Lung microvascular endothelial cell (primary cell): ENCODE measurements at regions not wholly inside any gene's neighbourhood (a gene's known extent, or its start where the extent isn't known, plus 50 kb on each side); places are given as distances from the start of the nearest gene placed in this dataset.

Experiments
- DNase-seq, 2 donors: peaks; one replicate each; pipeline versions ENCODE4 v3.0.0 to v3.0.0-alpha.2; 2010; ENCODE audit warnings: low read depth in 2 of 2

DNA sequence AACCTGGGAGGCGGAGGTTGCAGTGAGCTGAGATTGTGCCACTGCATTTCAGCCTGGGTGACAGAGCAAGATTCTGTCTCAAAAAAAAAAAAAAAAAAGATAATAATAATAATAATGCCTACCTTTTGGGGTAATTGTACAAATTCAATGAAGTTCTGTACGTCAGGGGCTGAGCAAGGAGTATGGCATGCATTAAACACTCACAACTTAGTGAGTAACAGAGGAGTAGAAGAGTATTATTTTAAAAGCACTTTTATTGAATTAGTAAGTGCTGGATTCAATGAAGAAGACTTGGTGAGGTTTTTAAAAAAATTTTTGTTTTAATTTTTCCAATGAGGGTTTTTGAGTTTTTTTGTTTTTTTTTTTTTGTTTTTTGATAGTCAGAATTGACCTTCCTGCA, 783.6 kb upstream of the TBX3 start:
- DNase-seq = no peak

- DNase-seq = no peak
Observed at GRCh38 chr12:115466076-115466475, 782.1 kb upstream of the TBX3 start.

GRCh38 chr12:115464661-115465060, 780.7 kb upstream of the TBX3 start:
- no peak for DNase-seq

DNA sequence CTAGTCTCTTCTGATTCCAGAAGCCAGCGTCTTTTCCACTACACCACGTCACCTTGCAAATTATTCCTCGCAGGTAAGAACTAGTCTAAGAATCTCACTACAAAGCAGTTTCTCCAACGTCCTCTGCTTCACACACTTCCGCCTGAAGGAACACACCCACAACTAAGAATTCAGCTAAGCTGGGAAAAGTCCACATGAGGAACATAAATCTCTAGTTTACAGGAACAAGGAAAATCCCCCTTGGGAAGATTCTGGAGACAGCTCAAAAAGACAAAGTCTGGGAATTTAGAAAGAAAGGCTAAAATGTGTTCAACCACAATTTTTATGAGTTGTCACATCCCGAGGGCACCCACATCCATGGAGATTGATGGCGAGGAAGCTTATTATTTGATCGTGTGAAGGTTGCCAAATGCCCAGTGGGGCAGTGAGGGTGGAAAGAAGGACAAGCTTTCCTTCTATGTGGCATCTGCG, 780.2 kb upstream of the TBX3 start:
- no peak for DNase-seq

DNA sequence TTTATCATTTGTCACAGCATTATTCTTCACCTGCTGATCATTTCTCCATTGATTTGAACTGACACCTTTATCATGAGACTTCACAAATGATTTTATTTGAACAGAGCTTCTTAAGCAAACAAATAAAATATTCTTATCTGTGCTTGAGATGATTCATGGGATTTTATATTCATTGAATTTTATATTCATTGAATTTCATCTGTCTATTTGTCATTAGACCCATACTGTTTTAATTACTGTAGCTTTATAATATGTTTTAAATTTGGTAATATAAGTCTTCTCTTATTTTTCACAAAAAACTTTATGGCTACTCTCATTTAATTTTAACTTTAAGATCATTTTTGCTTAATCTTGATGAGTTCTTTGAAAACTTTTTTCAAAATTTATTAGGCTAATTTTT, 777.4 kb upstream of the TBX3 start:
- DNase-seq = no peak

- DNase-seq = no peak
Observed at GRCh38 chr12:115457798-115458197, 773.8 kb upstream of the TBX3 start.

DNA sequence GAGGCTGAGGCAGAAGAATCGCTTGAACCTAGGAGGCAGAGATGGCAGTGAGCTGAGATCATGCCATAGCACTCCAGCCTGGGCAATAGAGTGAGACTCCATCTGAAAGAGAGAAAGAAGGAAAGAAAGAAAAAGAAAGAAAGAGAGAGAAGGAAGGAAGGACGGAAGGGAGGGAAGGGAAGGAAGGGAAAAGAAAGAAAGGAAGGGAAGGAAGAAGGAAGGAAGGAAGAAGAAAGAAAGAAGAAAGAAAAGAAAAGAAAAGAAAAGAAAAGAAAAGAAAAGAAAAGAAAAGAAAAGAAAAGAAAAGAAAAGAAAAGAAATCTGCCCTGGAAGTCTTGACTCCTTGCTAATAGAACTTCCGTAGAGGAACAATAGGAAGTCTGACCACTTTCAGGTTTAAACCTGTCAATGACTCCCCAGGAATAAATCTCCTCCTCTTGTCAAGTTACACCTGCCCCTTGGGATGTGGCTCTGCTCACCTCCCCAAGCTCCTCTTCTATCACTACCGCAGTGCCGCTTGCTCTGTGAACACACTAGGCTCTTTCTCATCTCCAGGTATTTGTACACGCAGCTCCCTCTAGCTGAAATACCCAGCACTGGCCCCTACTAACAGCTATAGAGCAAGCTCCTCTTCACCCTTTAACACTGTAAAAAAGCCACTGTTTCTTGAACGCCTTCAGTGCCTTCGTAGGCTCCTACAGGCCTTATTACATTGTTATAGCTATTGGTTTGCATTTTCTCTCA, 773.1 kb upstream of the TBX3 start:
- DNase-seq = peak in 1 of 2 donors; percentile 13

GRCh38 chr12:115455268-115455681, 771.3 kb upstream of the TBX3 start:
- DNase-seq = no peak

DNA sequence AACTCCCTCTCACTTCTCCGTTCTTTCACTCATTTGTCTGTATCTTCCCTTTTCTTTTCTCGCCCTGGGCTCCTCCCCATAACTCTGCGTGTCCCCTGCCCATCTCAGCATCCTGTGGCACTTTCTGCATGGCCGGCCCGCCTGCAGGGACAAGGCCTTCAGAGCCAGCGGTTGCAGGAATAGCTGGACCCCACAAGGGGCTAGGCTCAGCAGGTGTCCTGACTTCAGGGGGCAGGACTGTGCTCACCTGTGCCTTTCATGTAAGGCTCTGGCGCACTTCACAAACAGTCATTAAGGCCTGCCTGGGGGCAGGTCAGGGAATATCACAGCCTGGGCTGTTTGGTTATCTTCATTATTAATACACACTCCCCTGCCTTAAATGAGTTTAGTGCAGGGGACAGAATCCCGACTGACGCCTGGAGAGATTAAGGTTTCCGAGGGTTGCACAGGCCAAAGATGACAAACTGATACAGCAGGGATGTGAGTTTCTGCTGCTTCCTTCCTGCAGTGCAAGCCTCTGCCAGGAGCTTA, 768.8 kb upstream of the TBX3 start:
- DNase-seq = no peak

GRCh38 chr12:115451780-115452736, 768.1 kb upstream of the TBX3 start:
- DNase-seq = peak in 1 of 2 donors; percentile 28

DNA sequence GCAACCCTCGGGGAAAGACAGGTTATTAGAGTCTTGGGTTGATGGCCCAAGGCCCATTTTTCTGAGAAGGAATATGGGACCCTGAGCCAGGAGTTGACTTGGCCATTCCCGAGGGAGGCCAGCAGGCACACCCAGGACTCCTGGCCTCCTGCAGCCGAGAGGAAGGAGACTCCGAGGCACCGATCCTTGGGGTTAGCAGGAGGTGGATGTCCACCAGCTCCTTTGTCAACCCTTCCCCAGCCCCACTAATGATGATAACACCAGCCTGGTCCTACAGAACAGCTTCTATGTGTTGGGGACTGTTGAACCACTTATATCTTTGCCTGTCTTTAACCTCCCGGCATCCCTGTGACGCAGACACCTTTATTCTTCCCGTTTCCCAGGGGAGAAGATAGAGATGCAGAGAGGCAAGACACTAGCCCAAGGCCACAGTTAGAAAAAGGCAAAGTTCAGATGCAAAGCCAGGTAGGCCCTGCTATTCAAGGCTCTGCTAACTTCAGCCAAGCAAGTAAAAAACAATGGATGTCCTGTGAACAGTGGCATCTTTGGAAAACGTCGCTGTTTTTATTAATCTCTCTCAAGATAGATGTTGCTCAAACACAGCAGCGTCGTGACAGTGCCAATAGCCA, 767.3 kb upstream of the TBX3 start:
- DNase-seq = no peak

- no peak for DNase-seq
Observed at GRCh38 chr12:115450710-115451109, 766.7 kb upstream of the TBX3 start.

DNA sequence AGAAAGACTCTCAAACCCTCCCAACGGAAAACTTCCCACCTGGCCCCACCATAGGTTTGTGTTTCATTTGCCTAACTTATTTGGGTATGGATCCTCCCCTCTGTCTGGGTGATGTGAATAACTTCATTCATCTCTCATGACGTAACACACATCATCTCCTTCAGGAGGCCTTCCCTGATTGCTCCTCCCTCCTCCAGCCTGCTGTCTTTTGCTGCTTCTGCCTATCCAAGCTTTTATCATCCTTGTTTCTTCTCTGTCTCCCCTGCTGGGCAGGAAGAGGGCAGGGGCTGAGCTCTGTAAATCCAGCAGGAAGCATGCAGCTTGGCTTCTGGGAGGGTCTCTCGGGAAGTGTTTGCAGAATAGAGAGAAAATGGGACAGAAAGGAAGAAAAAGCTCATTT, 766.0 kb upstream of the TBX3 start:
- DNase-seq = no peak

DNA sequence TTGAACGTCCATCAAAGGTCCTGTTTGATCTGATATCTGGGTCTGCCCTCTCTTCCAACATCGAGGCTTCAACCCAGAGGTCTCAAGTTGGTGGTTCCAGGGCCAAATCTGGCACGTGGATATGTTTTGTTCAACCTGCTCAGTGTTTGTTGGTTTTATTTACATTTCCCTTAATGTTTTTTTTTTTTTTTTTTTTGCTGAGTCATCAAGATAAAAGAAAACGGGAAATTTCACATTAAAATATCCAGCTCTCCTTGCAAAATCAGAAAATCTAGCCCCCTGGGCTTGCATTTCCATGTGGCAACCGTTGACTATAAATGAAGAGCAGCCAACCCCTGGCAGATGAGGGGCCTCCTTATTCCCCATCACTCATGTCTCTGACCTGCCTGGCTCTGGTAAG, 765.6 kb upstream of the TBX3 start:
- no peak for DNase-seq

- DNase-seq = no peak
Observed at GRCh38 chr12:115444346-115444745, 760.4 kb upstream of the TBX3 start.

DNA sequence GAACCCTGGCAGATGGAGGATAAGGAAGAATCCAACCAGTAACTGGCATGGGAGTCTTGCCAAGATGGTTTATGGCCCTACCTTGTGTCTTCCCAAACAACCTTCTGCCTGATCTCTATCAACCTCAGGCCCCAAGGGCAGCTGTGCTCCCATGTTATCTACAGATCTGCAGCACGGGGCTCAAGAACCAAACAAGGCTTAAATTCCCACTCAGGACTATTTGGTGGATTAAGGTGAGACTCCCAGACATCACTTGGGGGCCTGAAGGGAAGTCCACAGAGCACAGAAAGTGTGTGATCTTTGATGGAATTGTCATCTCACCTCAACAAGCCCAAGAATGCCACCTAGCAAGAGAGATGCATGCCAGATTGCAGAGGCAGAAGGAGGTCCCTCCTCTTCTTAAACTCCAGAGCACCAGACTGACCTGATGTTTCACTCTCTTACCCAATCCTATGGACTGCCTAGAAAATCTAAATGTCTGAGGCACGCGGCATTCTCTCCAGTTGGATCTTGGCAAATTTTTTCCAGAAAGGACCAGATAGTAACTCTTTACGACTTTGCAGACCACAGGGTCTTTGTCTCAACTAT, 759.5 kb upstream of the TBX3 start:
- no peak for DNase-seq

DNA sequence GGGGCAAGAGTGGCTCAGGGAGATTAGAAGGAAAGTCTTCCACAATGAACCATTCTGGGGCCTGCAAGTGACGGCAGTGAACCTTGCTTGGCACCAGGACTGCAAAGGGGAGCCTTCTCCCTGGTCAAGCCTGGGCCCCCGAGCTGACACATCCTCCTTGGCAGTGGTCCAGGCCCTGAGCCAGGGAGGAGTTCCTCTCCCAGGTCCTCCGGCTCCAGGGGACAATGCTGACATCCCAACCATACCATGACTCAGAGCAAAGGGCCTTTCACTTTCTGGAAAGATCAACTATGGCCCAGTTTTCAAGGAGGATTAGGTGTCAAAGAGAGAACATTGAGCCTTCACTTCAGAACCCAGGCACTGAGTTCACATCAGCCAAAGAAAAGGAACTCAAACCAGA, 756.5 kb upstream of the TBX3 start:
- DNase-seq = peak in 1 of 2 donors; percentile 83

GRCh38 chr12:115439008-115439601, 755.1 kb upstream of the TBX3 start:
- no peak for DNase-seq

- DNase-seq = no peak
Observed at GRCh38 chr12:115438314-115438713, 754.3 kb upstream of the TBX3 start.

DNA sequence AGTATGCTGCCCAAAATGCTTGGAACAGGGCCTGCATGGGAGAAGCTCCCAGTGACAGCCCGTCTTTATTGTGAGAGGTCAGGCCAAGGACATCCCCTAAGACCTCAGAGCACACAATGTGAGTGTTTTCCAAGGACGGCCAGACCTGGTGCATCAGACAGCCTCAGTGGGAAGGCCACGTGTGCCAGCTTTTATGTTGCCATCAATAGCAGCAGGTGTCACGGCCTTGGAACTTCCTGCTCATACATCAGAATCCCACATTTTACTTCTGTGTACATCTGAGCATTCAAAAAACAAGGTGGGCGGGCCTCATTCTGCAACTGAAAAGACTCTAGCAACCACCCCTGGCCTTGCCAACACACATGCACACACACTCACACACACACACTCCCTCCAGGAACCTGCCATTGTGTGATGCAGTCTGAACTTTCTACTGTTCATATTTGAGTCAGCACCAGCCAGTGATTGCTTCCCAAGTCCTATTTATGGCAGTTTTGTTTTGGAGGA, 753.1 kb upstream of the TBX3 start:
- DNase-seq = peak in 1 of 2 donors; percentile 66
